Ramos (cell line): ENCODE measurements at regions not wholly inside any gene's neighbourhood (a gene's known extent, or its start where the extent isn't known, plus 50 kb on each side); places are given as distances from the start of the nearest gene placed in this dataset.
"Not testable (repeated sequence)": the region's sequence is repeated elsewhere in the genome, so short reads cannot be mapped to it uniquely, and the experiment has no call there.

Experiments used
- in situ Hi-C: fragments of 300-500 bp; cut with MboI; formaldehyde crosslinking; loops from one replicate; pipeline ENCODE4 v1.14.3; 2022; ENCODE audit warnings: low sequenced_read_pairs; ENCODE audit not compliant: unreplicated experiment

DNA sequence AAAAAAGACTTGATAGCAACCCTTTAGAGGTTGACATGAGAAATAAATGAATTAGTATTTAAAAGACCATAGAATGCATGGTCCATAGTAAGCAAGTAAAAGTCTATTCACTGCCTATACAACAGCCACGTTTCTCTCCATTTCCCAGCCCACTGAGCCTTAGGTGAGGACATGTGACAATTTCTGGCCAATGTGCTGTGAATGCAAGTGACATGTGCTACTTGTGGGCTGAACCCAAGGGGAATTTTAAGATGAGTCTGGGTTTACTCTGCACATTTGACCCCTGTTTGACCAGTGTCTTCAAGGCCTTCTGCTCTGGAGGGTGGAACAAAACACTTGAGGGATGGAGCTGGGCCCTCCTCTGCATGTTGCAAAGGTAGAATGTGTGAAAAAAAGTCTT lies 384.4 kb upstream of the KLF6 start:
- in situ Hi-C loops, result no loop called here

DNA sequence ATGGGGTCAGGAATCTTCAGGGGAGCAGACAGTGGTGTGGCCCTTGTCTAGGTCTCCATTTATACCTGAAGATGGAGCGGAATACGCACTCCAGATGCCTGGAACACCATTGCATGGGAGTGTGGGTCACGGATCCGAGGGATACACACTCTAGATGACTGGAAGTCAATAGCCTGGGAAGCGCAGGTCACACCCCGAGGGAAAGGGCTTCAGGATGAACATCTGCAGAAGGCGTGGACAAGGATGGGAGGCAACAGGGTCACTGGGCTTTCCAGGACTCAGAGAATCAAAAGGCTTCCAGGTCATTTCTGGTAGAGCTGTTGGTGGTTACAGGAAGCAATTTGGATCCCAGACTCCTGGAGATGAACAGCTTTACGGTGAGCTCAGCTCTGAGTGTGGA lies 382.2 kb upstream of the KLF6 start:
- in situ Hi-C loops, result no loop called here

DNA sequence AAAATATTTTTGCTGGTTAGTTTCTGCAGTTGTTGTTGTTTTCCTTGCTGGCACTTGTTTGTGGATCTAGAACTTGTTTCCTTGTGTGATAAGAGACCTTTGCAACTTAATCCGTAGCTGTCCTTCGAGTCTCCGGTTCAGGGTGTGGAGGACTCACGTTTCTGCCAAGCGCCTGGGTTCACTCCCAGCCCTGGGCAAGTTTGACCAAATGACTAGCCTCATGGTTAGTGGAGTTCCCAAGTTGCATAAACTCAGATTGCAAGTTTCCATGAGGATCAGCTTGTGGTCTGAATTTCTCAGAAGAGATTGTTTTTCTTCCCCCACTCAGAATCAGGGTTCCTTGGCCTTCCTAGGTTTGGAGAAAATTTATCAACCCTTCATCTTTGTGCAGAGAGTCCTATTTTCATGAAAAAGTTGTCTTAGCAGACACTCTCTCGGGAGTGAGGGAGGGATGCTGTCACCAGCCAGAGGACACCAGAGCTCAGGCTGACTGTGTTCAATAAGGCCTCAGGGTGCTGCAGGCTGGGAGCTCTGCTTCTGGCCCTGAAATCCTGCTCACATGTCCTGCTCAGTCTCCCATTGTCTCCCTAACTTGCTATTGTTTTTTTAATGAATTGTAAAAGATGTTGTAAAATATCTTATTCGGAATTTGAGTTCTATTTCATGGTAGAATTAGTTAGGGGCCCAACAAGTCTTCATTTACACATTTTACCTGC lies 377.7 kb upstream of the KLF6 start:
- in situ Hi-C loops, result no loop called here

DNA sequence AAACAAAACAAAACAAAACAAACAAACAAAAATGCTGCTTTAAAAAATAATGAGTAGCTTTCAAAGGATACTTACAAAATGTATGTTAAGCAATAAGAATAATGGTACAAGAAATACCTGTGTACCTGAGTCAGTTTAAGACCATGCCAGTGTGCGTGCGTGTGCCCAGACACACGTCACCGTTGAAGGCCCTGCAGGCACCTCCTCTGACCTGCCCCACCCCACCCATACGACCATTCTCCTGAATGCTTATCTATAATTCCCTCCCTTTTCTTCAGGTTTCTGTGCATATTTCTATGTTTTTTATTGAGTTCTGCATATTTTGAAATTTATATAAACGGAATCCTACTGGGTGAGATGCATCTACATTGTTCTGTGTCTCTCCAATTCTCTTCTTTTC lies 374.2 kb upstream of the KLF6 start:
- in situ Hi-C loops, result no loop called here

DNA sequence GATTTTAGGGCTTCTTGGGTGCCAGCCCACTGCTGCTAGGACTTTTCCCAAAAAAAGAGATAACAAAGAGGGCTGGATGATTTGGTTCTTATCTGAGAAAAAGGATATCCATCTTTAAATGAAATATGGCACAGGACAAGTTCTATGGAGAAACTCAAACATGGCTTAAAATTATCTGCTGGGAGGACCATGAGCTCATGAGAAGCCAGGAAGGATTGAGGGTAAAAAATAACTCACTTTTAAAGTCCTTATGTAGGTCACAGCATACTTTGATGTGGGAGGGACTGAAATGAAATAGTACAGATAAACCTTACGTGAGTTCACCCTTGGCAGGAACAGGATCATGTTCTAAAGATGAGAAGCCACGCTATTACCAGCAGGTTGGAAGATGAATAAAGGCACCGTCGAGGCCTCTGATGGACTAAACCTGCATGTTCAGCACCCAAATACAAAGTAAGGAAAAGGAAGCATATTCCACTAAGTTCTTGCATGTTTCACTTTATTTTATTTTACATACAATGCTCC lies 369.2 kb upstream of the KLF6 start:
- in situ Hi-C loops, result no loop called here

DNA sequence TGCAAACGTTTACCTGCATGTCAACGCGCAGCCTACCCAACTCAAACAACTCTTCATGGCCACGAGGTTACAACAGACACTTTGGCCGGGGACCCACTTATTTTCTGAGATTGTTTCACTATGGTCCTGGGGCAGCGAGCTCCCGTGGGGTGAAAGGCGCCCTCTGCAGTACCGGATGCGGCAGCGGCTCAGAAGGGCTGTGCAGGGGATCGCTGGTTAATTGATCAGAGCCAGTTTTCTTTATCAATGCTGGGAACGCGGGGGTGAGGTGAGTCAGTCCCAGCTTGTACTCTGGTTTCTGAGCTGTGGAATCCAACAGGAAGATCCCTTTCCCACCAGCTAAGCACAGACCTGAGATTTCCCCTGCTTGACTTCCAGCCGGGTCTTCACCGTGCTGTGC lies 366.5 kb upstream of the KLF6 start:
- in situ Hi-C loops, result no loop called here

DNA sequence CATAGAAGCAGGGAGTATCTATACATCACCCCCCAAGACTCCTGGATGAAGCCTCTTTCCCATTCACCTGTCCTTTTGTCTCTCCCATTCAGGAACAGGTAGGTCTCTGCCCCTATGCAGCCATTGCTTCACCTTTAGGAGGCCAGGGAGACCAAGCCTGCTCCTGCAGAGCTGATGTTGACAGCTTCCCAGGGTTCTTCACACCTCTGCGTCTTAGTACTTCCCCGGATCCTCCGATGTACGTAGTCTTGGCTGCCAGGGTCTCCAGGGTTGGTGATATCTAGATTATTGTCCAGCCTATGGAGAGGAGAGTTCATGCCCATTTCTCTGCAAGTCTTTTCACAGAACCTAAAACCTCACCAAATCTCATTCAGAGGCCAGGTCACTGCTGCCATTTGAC lies 365.7 kb upstream of the KLF6 start:
- in situ Hi-C loops, result no loop called here

DNA sequence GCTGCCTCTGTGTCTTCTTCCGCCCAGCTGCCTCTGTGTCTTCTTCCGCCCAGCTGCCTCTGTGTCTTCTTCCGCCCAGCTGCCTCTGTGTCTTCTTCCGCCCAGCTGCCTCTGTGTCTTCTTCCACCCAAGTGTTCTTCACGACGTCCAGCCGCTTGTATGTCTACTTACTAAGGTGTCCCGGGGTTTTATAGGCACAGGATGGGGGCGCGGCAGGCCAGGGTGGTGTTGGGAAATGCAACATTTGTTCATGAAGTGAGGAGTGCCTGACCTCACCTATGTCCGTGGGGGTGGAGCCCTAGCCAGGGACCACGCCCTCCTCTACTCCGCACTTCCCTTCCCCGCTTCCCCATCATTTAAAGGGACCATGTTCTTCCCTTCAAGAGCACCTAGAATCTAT lies 364.5 kb upstream of the KLF6 start:
- in situ Hi-C loops, result not testable (repeated sequence)

DNA sequence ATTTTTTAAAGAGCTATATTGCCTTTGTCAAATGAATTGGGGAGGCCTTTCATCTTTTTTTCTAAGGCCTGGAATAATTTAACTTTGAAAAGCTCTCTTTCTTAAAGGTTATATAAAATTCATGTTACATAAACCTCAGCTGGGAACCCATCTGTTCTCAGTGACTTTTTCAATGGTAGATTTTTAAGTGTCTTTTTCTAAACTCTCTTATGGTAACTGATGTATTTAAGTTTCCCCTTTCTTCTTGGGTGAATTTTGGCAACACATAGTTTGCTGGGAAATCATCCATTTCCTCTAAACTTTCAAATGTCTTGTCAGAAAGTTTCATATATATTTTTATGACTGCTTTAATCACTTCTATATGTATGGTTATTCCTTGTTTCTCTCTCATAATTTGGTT lies 362.2 kb upstream of the KLF6 start:
- in situ Hi-C loops, result no loop called here

DNA sequence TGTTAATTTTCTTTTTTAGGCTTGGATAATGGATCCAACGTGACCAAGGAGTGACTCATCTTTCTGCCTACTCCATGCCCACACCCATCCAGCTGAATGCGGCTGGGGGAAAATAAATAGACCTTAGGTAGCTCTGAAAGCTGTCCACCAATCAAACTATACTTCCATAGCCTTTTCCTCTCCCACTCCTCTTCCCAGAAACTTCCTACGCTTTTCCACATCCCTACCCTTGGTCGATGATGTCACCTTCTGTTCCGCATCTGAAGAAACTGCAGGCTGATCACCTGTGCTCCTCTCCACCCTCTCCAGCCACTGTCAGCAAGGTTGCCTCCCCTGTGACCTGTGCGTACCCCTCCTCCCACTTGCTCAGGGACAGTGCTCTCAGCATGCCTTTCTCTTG lies 359.8 kb upstream of the KLF6 start:
- in situ Hi-C loops, result no loop called here

DNA sequence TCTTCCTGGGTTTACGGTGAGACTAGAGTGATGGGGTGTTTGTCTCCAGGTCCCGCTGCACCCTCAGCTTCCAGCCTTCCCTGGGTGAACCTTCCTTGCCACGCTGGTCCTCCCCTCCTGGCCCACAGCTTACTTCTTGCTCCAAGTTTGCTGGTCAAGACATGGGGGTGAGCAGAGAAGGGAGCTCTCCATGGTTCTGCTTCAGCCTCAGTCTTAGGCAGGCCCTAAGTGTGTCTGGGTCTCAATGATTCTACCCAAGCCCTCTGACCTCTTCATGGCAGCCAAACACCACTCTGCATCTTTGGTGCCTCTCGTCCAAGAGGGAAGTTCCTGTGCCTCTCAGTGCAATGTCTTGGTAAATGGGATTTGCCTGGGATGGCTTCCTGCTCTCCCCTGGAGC lies 356.5 kb upstream of the KLF6 start:
- in situ Hi-C loops, result no loop called here

DNA sequence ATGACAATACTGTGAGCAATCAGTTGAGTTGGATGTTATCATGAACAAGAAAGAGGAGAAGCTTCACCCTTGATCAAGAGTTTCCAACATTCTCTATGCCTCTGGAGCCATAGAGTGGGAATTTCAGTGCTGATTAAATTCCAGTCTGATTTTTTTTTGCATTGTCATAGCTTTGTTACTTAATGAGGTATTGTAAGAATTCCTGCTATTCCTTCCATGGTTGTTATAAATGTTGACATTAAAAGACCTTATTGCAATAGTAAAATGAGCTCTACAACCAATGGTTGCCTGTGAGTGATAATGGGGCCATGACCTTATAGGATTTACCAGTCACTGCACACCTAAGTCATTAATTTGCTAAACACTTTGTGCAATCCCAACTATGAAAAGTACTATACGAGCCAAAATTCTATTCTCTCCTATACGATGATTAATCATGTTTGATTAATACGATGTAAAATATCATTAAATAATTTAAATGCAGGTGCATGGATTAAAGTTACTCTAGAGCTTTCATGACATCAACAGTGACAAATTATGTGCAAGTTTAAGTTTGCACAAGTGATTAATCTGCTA lies 353.2 kb upstream of the KLF6 start:
- in situ Hi-C loops, result no loop called here

DNA sequence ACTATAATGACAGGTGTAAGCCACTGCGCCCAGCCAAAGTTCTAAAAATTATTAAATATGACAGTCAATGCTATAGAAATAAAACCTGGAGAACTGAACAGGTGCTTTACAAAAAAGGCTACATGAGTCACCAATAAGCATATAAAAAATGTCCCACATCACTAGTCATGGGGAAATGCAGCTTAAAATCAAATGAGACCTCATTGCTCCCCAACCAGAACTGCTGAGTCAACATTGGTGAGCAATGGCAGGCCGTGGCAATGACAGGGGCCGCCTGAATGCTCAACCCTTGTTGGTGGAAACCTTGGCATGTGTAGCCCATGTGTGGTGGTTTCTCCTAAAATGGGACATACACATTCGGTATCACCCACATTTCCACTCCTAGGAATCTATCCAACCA lies 352.3 kb upstream of the KLF6 start:
- in situ Hi-C loops, result no loop called here

DNA sequence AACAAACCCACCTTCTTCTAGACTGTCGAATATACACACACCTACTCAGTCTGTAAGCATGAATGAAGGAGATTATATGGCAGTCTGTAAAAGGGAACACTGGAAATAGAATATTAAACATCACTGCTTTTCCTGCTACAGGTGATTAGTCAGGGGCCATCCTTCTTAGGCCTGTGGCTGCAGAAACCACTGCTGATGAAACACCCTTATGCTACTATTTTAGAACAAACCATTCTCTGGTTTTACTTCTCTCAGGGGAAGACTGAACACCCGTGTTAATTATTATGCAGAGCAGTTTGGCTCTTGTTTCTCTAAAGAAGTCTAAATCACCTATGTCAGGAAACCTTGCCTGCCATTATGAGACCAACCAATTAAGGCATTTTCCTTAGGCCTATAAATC lies 351.1 kb upstream of the KLF6 start:
- in situ Hi-C loops, result no loop called here

DNA sequence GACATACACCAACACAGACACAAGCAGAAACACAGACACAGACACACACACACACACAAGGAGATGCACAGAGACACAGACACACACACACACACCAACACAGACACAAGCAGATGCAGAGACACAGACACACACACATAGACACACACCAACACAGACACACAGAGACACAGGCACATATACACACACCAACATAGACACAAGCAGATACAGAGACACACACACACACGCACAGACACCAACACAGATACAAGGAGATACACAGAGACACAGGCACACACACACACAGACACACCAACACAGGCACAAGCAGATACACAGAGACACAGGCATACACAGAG lies 347.2 kb upstream of the KLF6 start:
- in situ Hi-C loops, result no loop called here

DNA sequence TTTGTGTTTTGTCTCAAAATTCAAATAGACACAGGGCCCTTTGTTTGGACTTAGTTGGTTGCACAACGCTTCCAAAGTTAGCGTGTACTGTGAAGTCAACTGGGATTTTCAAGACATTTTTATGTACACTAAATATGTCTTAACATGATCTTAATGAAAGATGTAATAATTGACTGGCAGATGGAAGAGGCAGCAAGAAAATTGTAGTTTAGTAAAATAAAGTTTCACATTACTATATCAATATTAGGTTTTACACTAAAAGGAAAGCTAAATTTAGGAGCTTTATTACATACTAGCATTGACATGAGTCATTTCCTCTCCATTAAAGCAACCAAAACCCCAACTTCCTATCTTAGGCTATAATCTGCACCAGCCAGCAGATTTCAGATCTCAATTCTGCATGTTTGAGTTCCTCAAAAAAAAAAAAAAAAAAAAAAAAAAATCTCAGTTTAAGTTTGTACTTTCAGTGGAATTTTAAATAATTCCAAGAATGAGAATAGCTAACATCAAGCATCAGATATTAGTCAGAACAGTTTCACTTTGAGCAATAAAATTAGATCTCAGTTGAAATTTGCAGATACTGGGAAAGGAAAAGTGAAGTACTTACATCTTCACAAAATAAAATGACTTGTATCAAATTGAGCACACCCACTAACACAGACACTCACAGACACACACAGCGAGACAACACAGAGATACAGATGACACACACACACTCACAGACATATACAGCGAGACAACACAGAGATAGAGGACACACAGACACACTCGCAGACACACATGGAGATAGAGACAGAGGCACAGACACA lies 346.6 kb upstream of the KLF6 start:
- in situ Hi-C loops, result no loop called here

DNA sequence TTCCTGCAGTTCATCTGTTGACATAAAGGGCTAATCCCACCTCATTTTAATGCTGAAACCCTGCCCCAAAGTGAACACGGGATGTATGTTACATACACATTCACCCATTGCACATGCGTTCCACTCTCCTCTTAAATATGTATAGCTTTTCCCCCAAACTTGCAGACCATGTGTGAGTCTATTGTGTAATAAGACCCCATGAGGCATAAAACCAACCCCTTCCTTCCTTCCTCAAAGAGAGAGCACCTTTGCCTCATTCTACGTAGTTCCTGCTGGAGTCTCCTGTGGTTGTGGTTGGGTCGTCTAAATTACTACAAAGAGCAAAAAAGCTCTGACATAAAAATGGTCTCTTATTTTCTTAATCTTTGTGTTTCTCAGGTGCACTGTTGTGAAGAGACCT lies 345.7 kb upstream of the KLF6 start:
- in situ Hi-C loops, result no loop called here

DNA sequence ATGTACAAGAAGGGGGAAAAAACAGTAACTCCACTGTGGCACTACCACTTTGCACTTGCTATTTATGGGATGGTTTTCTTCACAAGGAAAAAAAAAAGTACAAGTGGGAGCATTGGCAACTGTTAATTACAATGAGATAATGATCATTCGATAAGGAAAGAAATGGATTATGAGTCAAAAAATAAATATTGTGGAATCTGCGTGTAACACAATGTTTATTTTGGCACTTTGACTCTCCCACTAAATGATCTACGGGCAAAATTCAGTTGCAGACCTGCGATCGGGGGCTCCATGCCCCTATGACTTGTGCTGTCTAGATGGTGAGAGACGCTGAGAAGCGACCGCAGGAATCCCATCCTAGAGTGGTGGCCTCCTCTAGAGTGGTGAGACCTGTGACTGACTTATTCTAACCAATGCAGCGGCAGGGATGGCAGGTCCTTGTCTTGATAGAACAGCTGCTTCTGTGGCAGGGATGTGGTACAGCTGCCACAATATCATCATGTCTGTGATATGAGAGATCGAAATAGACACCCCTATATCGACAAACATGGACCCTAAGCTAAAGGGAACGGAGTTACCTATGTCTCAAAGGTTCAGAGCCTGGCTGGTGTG lies 345.0 kb upstream of the KLF6 start:
- in situ Hi-C loops, result no loop called here

DNA sequence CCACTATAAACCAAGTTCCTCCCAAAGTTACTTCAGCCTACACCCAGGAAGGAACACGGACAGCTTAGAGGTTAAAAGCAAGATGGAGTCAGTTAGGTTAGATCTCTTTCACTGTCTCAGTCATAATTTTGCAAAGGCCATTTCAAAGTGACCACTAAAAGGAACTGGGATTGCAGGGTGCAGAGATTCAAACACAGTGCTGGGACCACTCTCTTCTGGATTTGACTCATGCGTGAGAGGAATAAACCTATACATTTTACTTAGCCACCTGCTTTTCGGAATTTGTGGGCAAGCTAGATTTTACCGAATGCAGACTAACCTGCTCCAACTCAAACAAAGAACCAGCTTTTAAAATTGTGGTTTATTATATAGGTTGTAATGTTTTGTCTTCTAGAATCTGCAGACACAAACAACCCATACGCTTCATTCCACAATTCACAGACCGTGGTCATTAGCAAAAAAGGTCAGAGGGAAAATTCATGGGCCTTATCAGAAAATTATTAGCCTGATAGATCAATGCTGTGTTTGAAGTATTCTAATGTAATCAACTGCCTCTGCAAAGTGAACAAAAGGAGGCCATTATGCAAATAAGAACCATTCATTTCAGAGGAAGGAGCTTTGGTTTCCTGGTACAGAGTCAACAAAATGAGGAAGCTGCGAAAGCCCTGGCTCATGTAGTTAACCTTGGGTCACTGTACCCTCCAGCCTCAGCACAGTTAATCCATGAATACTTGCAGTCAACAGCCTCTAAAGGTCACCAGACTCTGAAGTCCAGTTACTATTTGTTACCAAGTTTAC lies 342.7 kb upstream of the KLF6 start:
- in situ Hi-C loops, result no loop called here

DNA sequence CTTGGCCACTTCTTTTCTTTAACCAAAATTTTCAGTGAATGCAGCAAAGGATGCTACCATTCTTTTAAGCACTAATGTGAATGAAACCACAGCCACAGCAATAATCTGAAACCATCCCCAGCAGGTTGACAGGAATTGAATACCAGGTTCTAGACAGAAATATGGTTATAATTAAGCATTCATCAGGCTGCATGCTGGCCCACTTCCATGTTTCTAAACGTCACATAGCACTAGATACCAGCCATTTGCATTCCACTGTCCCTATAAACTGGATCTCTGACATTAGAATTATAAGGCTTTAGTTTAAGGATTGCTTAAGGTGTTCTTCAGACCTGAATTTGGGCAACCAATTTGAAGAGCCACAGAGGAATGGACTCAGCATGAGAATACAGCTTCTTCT lies 340.8 kb upstream of the KLF6 start:
- in situ Hi-C loops, result no loop called here
